H1 (cell line): ENCODE measurements at regions not wholly inside any gene's neighbourhood (a gene's known extent, or its start where the extent isn't known, plus 50 kb on each side); places are given as distances from the start of the nearest gene placed in this dataset.

Experiments
- CHD2 ChIP-seq: IDR thresholded peaks from 2 replicates; pipeline ENCODE4 v1.6.1; 2012; ENCODE audit warnings: low read length, improper control_type of control experiment
- POLR2A ChIP-seq, 2 experiments: IDR thresholded peaks; 1 replicate in 1 of 2; 2 replicates in 1 of 2; pipeline ENCODE4 v1.6.1; 2011; ENCODE audit warnings: low read depth in 2 of 2, low read length in 2 of 2, mild to moderate bottlenecking in 2 of 2; ENCODE audit errors: control extremely low read depth in 1 of 2
- SP1 ChIP-seq: IDR thresholded peaks from 2 replicates; pipeline ENCODE4 v1.6.1; 2011; ENCODE audit warnings: low read depth, low read length
- TAF1 ChIP-seq: IDR thresholded peaks from 2 replicates; pipeline ENCODE4 v1.6.1; 2011; ENCODE audit warnings: mild to moderate bottlenecking, low read depth, low read length
- TCF12 ChIP-seq: IDR thresholded peaks from 2 replicates; pipeline ENCODE4 v1.6.1; 2011; ENCODE audit warnings: low read depth, mild to moderate bottlenecking, low read length
- TF ChIP-seq, protein P1 (sequence below), 3 experiments: IDR thresholded peaks; 1 replicate in 2 of 3; 2 replicates in 1 of 3; pipeline versions ENCODE4 v1.5.1 to v1.6.1; 2011; ENCODE audit warnings: low read length in 3 of 3, mild to moderate bottlenecking in 3 of 3, inconsistent platforms in 2 of 3, low read depth in 1 of 3, moderate library complexity in 1 of 3; ENCODE audit not compliant: insufficient read depth in 1 of 3; ENCODE audit errors: control extremely low read depth in 1 of 3

DNA sequence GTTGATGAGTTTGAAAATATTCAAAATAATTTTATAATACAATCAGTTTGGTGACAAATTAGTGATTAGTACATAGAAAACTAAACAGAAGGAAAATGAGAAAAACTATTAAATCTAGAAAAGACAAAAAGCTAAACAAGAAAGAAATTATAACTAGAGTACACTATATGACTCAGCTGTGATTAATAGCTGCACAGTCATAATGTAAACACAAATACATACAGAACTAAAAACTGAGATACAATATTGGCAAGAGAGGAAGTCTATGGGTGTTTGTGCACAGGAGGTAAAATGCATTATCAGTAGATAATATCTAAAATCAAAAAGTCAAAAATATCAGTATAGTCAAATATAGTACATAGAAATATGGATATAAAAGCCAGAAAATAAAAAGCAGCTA, 80.7 kb upstream of the PCSK6 start:
- TF ChIP-seq POLR2A (IDR thresholded peaks at IDR 0.05; ENCODE audit: control extremely low read depth in 1 of 2, low read depth in 2 of 2, low read length in 2 of 2) (no peak), SP1 (no peak), TCF12 (no peak), TAF1 (no peak), CHD2 (no peak)
- TF ChIP-seq, protein P1, sequence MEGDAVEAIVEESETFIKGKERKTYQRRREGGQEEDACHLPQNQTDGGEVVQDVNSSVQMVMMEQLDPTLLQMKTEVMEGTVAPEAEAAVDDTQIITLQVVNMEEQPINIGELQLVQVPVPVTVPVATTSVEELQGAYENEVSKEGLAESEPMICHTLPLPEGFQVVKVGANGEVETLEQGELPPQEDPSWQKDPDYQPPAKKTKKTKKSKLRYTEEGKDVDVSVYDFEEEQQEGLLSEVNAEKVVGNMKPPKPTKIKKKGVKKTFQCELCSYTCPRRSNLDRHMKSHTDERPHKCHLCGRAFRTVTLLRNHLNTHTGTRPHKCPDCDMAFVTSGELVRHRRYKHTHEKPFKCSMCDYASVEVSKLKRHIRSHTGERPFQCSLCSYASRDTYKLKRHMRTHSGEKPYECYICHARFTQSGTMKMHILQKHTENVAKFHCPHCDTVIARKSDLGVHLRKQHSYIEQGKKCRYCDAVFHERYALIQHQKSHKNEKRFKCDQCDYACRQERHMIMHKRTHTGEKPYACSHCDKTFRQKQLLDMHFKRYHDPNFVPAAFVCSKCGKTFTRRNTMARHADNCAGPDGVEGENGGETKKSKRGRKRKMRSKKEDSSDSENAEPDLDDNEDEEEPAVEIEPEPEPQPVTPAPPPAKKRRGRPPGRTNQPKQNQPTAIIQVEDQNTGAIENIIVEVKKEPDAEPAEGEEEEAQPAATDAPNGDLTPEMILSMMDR (IDR thresholded peaks at IDR 0.05; ENCODE audit: control extremely low read depth in 1 of 3, insufficient read depth in 1 of 3, low read depth in 1 of 3, low read length in 3 of 3): no peak
